Activated T-cell treated with anti-CD3 and anti-CD28 coated beads, Interleukin-2, amount 50 U/mL, for 4 hours (primary cell): ENCODE measurements at regions not wholly inside any gene's neighbourhood (a gene's known extent, or its start where the extent isn't known, plus 50 kb on each side); places are given as distances from the start of the nearest gene placed in this dataset.

Experiments used
- ATAC-seq, 2 donors: fragments of 200-7000 bp; cut with Tn5 transposase; one replicate each; pipeline ENCODE4 v1.10.0; 2021
- DNase-seq: peaks from one replicate; pipeline ENCODE4 v3.0.0-alpha.2; 2020
- H3K27me3 Mint-ChIP-seq: one replicate; pipeline ENCODE4 v1.8.0; 2021; ENCODE audit warnings: low read depth, mixed read lengths
- H3K36me3 Mint-ChIP-seq: one replicate; pipeline ENCODE4 v1.8.0; 2022; ENCODE audit warnings: mixed read lengths; ENCODE audit not compliant: insufficient read depth
- H3K4me1 Mint-ChIP-seq: one replicate; pipeline ENCODE4 v1.8.0; 2021; ENCODE audit warnings: low read depth, mixed read lengths
- H3K4me3 Mint-ChIP-seq: one replicate; pipeline ENCODE4 v1.8.0; 2021; ENCODE audit warnings: mild to moderate bottlenecking, moderate library complexity, mixed read lengths
- H3K9me3 Mint-ChIP-seq: one replicate; pipeline ENCODE4 v1.8.0; 2021; ENCODE audit warnings: mixed read lengths

DNA sequence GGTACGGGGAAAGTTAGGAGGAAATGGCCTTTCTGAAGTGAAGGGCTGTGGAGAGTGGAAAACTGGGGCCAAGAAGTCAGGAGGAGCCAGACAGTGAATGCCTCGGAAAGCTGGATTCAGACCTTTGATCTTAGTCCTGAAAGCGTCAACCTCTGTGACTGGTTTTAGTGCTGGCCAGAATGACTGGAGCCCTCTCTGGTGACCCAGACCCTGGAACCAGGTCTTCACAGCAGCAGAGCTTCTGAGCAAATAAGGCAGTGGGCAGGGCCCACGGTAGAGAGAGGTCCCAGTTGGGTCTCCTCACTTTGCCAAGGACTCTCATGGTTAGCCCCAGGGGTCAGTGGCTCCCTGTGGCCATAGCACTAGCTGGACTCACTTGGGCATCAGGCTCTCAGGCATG is 157.7 kb upstream of the EEPD1 start:
- peaks cover 12% of the 10 kb centered on the region for H3K4me1 Mint-ChIP-seq
- no peak for ATAC-seq
- no peaks in the 10 kb centered on the region for H3K9me3 Mint-ChIP-seq
- no peaks in the 10 kb centered on the region for H3K36me3 Mint-ChIP-seq
- H3K4me3 Mint-ChIP-seq: no peak overlapping the region
- DNase-seq: no peak
- no peaks in the 10 kb centered on the region for H3K27me3 Mint-ChIP-seq

DNA sequence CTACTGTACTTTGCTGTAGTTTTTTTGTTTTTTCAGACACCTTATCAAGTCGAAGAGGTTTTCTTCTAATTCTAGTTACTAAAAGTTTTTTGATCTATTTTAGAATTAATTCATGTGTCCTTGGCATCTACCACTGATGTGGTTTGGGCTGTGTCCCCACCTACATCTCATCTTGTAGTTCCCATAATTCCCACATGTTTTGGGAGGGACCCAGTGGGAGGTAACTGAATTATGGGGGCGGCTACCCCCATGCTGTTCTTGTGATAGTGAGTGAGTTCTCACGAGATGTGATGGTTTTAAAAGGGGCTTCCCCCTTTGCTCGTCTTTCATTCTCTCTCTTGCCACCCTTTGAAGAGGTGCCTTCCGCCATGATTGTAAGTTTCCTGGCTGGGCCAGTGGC is 154.6 kb upstream of the EEPD1 start:
- peaks cover 3% of the 10 kb centered on the region for H3K27me3 Mint-ChIP-seq

DNA sequence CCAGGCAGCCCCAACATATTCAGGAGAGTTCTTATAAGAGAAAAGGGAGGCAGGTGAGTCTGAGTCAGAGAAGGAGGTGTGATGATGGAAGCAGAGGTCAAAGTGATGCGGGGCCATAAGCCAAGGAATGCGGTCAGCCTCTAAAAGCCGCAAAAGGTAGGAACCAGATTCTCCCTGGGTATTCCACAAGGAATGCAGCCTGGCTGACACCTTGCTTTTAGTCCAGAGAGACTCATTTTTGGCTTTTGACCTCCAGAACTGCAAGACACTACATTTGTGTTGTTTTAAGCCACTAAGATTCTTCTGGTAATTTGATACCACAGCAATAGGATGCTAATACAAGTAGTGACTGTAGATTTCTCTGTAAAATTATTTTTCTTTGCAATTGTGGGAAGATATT is 151.5 kb upstream of the EEPD1 start:
- Mint-ChIP-seq H3K4me3 (no peak overlapping the region), H3K27me3 (peaks cover 3% of the 10 kb centered on the region), H3K4me1 (peaks cover 7% of the 10 kb centered on the region), H3K9me3 (no peaks in the 10 kb centered on the region), H3K36me3 (no peaks in the 10 kb centered on the region)
- DNase-seq (no peak), ATAC-seq (no peak)

More for the DNA sequence above, 154.6 kb upstream of the EEPD1 start:
- Mint-ChIP-seq H3K9me3 (no peaks in the 10 kb centered on the region), H3K4me1 (no peaks in the 10 kb centered on the region), H3K36me3 (no peaks in the 10 kb centered on the region), H3K4me3 (no peak overlapping the region)
- no peak for ATAC-seq
- DNase-seq: no peak

DNA sequence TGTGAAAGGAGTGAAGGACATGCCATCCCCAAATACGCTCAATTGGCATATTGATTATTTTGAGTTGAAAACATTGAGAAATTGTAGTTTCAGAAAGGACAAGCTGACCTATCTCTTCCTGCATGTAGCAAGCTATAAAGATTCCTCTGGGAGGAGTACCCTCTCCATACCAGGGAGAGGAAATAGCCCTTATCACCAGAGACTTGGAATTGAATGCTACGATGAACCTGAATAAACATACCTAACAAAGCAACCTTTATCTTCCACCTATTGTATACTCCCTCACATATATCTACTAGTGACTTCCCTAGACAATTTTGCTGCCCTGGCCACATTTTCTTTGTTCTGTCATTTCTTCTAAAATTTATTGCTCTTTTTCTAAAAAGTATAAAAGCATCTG is 150.2 kb upstream of the EEPD1 start:
- Mint-ChIP-seq H3K9me3 (no peaks in the 10 kb centered on the region), H3K27me3 (peaks cover 3% of the 10 kb centered on the region), H3K36me3 (no peaks in the 10 kb centered on the region), H3K4me1 (peaks cover 7% of the 10 kb centered on the region), H3K4me3 (no peak overlapping the region)
- ATAC-seq: no peak
- no peak for DNase-seq

DNA sequence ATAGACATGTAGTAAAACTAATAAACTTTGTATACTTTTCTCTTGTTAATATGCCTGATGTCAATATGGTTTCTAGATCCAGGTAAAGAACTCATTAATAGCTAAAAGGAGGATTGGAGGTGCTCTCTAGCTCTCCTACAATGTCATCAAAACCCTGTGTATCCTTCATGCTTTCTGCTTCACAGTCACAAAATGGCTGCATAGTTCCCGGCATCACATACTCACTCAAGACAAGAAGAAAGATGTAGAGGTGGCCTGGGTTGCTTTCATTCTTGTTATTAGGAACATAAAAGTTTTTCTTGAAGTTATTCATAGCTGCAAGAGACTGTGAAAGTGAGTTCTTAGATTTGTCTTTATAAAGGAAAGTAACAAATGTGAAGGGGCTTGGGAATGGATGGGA is 149.7 kb upstream of the EEPD1 start:
- Mint-ChIP-seq H3K36me3 (no peaks in the 10 kb centered on the region), H3K9me3 (no peaks in the 10 kb centered on the region), H3K4me3 (no peak overlapping the region), H3K4me1 (peaks cover 7% of the 10 kb centered on the region), H3K27me3 (peaks cover 3% of the 10 kb centered on the region)
- ATAC-seq (no peak), DNase-seq (no peak)

DNA sequence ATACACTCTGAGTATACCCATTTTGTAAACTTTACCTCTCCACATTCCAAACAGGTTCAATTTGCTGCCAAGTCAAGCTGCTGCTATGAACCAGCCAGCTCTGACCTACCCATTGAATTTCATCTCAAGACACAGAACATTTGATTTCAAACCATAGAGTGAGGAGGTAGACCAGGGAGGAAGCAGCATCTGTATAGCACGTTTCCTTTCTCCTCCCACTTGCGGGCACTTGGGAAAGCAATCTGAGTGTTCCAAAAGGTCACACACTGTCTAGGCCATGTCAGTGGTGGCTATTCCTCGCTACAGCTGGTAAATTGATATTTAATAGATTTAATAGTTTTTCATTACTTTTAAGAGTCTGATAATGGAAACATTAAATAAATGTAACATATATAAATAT is 147.8 kb upstream of the EEPD1 start:
- Mint-ChIP-seq H3K27me3 (peaks cover 3% of the 10 kb centered on the region), H3K4me1 (peaks cover 7% of the 10 kb centered on the region), H3K4me3 (no peak overlapping the region), H3K36me3 (no peaks in the 10 kb centered on the region), H3K9me3 (no peaks in the 10 kb centered on the region)
- ATAC-seq: no peak
- DNase-seq: no peak

DNA sequence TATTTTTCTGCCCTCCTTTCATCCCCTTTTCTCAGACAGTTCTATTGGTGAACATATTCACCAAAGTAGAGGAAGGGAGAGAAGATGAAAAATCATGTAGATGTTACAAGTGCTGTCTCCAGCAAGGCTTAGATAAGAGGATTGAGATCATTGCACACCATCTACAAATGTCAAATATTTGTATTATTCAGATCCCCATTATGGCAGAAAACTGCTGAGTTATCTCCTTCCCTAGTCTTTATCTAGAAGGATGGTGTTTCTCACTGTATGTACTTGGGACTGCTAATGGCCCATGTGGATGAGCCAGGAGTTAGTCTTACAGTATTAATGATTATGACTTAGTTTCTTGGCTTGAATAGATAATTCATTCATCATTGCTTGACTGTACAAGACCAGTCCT is 147.2 kb upstream of the EEPD1 start:
- Mint-ChIP-seq H3K27me3 (peaks cover 3% of the 10 kb centered on the region), H3K9me3 (no peaks in the 10 kb centered on the region), H3K4me1 (peaks cover 7% of the 10 kb centered on the region), H3K36me3 (no peaks in the 10 kb centered on the region), H3K4me3 (no peak overlapping the region)
- DNase-seq: no peak
- no peak for ATAC-seq

DNA sequence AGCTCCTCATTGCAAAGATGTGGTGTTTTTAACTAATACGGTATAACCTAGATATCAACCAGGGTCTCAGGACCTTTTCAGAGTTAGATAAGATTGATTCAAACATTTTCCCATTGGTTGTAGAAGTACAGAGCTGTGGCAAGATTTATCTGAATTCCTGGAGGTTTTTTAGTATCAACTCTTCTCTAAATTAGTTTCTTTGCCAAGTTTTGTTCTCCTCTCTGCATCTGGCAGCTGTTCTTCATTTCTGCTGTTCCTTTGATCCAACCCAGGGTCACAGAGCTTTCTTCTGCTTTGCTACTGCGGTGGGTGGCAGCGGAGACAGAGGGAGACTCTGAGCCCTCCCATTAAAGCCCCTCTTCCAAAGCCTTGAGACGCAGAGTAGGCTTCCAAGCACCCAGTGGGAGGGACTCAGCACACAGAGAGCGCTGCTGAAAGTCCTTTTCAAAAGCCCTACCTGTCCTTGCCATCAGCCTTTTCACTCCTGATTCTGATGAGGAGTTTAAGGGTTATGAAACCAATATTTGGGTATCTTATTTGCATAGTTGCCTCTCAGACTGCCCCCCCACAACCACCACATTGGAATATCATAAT is 146.3 kb upstream of the EEPD1 start:
- DNase-seq (no peak), ATAC-seq (no peak)
- Mint-ChIP-seq H3K4me3 (no peak overlapping the region), H3K4me1 (peaks cover 7% of the 10 kb centered on the region), H3K27me3 (peaks cover 4% of the 10 kb centered on the region), H3K9me3 (no peaks in the 10 kb centered on the region), H3K36me3 (no peaks in the 10 kb centered on the region)

DNA sequence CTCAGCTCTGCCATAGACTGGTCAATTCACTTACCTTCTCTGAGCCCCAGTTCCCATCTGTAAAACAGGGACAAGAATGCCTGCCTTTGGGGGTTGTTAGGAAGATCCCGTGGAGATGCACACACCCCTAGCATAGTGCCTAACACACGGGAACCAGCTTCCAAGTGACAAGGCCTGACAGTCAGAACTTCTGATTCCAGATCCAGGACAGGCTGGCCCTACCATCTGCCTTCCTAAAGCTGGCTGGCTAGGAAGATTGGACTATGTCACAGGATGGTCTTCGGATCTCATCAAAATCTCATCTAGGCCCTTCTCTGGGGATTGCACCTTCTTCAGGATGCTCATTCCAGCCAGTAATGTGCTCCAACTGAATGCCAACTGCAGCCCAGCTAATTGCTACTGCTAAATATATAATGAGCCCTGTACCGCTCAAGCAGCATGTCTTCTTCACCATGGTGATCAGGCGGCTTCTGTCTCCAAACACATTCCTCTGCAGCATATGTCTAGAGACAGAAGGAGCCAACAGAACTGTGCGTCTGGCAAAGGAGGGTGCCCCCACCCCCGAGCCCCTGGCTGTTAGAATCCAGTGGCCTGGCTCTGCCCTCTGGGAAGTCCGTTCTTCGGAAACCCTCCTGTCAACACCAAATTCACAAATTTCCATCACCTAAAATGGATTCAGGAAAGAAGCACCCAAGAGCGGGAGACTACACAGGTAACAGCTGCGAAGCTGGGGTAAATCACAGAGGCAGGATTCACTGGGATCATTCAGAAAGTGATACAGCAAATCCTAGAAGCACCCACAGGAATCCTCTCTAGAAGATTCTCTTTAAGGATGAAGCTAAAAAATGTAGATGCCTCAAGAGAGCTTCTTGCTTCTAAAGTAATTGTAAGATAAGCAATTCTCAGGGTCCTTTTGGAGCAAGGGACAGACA is 142.1 kb upstream of the EEPD1 start:
- H3K4me3 Mint-ChIP-seq: no peak overlapping the region
- no peak for DNase-seq
- no peak for ATAC-seq
- no peaks in the 10 kb centered on the region for H3K9me3 Mint-ChIP-seq
- peaks cover 2% of the 10 kb centered on the region for H3K27me3 Mint-ChIP-seq
- H3K36me3 Mint-ChIP-seq: no peaks in the 10 kb centered on the region
- H3K4me1 Mint-ChIP-seq: no peaks in the 10 kb centered on the region

DNA sequence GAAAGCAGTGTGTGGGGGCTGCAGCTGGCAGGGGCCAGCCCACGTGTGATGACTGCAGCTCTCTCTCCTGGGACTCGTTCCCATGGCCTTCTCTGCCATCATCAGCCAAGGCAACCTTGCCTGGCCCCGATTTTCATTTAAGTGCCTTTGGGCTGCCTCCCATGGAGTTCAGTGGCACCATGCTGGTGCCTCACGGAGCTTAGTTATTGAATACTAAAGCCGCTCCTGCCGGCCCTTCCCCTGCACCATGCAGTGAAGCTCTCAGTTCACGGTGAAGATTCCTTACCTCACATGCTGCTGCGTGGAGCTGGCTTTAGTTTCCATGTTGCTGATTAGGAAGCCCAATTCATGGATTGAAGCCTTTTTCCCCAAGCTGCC is 141.5 kb upstream of the EEPD1 start:
- no peaks in the 10 kb centered on the region for H3K9me3 Mint-ChIP-seq
- H3K36me3 Mint-ChIP-seq: no peaks in the 10 kb centered on the region
- H3K27me3 Mint-ChIP-seq: peaks cover 2% of the 10 kb centered on the region
- DNase-seq (no peak), ATAC-seq (no peak)
- no peak overlapping the region for H3K4me3 Mint-ChIP-seq
- no peaks in the 10 kb centered on the region for H3K4me1 Mint-ChIP-seq

DNA sequence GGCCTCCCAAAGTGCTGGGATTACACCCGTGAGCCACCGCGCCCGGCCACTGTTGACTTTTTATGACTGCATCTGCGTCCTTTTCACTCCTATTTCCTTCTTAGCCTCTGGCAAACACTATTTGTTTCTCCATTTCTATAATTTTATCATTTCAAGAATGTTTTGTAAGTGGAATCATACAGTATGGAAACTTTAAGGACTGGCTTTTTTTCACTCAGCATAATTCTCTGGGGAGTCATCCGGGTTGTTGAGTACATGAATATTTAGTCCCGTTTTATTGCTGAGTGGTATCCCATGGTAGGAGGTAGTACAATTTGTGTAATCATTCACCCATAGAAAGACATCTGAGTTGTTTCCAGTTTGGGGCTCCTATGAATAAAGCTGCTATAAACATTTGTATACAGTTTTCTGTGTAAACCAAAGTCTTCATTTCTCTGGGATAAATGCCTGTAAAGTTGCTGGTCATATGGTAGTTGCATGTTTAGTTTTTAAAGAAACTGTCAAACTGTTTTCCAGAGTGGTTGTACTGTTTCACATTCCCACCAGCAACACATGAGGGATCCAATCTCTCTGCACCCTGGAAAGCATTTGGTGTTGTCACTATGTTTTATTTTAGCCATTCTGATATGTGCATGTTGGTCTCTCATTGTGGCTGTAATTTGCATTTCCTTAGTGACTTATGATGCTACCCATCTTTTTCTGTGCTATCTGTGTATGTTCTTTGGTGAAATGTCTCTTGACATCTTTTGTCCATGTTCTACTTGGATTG is 139.6 kb upstream of the EEPD1 start:
- Mint-ChIP-seq H3K4me1 (no peaks in the 10 kb centered on the region), H3K9me3 (no peaks in the 10 kb centered on the region), H3K27me3 (peaks cover 2% of the 10 kb centered on the region), H3K4me3 (no peak overlapping the region), H3K36me3 (no peaks in the 10 kb centered on the region)
- ATAC-seq: no peak
- DNase-seq: no peak

DNA sequence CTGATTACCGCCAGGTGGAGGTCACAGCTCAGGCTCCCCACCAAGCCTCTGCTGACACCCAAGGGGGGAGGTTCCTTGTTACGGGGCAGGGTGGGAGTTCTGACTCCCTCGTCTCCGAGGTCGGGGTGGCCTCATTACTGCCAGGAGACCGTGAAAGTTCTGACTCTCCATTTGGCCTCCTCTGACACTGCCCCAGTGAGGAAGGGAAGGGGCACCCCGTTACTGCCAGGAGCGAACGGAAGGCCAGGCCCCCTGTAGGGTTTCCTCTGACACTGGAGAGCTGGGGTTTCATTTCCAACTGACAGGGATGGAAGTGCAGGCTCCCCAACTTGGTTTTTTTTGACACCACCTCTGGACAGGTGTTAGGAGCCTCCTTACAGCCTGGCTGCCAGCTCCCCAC is 138.1 kb upstream of the EEPD1 start:
- Mint-ChIP-seq H3K4me1 (no peaks in the 10 kb centered on the region), H3K4me3 (no peak overlapping the region), H3K27me3 (peaks cover 2% of the 10 kb centered on the region), H3K9me3 (no peaks in the 10 kb centered on the region), H3K36me3 (no peaks in the 10 kb centered on the region)
- ATAC-seq: no peak
- DNase-seq: no peak

DNA sequence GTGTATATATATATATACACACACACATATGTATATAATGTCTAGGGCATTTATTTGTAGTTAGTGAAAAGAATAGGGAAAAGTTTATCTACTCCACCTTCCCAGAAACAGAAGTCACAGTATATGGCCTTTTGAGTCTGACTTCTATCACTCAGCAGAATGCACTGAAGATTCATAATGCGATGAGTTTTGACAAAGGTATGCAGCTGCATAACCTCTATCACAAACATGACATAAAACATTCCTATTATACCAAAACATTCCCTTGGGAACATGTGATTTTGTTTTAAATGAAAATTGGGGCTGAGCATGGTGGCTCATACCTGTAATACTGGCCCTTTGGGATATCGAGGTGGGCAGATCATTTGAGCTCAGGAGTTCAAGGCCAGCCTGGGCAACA is 137.3 kb upstream of the EEPD1 start:
- Mint-ChIP-seq H3K4me1 (no peaks in the 10 kb centered on the region), H3K4me3 (no peak overlapping the region), H3K9me3 (no peaks in the 10 kb centered on the region), H3K27me3 (peaks cover 2% of the 10 kb centered on the region), H3K36me3 (no peaks in the 10 kb centered on the region)
- no peak for ATAC-seq
- DNase-seq: no peak

DNA sequence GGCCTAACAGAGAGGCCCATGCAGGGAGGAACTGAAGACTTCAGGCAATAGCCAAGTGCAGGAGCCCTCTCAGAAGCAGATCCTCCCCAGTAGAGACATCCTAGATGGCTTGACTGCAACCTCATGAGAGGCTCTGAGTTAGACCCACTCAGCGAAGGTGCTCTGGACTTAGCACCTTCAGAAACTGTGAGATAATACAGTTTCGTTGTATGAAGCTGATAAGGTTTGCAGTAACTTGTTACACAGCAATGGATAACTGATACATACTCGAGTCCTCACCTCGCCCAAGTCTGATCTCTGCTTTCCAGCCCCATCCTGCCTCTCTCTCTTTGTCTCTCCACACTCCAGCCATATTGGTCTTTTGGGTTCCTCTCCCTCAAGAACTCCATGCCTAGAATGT is 136.4 kb upstream of the EEPD1 start:
- Mint-ChIP-seq H3K4me3 (no peak overlapping the region), H3K36me3 (no peaks in the 10 kb centered on the region), H3K4me1 (no peaks in the 10 kb centered on the region), H3K27me3 (no peaks in the 10 kb centered on the region), H3K9me3 (no peaks in the 10 kb centered on the region)
- DNase-seq (no peak), ATAC-seq (no peak)

DNA sequence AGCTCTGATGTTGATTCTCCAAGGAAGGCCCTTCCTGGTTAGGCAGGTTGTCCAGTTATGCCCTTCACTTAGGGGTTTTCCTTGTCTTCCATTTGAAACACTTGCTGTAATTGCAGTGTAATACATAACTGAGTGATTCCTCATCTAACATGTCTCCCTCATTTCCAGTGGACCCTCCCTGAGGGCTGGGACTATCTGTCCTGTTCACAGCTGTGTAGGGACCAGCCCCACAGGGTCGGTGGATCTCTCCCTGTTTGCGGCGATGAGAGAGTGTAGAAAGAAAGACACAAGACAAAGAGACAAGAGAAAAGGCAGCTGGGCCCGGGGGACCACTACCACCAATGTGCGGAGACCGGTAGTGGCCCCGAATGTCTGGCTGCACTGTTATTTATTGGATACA is 135.9 kb upstream of the EEPD1 start:
- DNase-seq: no peak
- Mint-ChIP-seq H3K4me1 (no peaks in the 10 kb centered on the region), H3K36me3 (no peaks in the 10 kb centered on the region), H3K27me3 (no peaks in the 10 kb centered on the region), H3K4me3 (no peak overlapping the region), H3K9me3 (no peaks in the 10 kb centered on the region)
- no peak for ATAC-seq
